ENCODE measurements at regions not wholly inside any gene's neighbourhood (a gene's known extent, or its start where the extent isn't known, plus 50 kb on each side); places are given as distances from the start of the nearest gene placed in this dataset.
"Not testable (repeated sequence)": the region's sequence is repeated elsewhere in the genome, so short reads cannot be mapped to it uniquely, and the experiment has no call there.

DNA sequence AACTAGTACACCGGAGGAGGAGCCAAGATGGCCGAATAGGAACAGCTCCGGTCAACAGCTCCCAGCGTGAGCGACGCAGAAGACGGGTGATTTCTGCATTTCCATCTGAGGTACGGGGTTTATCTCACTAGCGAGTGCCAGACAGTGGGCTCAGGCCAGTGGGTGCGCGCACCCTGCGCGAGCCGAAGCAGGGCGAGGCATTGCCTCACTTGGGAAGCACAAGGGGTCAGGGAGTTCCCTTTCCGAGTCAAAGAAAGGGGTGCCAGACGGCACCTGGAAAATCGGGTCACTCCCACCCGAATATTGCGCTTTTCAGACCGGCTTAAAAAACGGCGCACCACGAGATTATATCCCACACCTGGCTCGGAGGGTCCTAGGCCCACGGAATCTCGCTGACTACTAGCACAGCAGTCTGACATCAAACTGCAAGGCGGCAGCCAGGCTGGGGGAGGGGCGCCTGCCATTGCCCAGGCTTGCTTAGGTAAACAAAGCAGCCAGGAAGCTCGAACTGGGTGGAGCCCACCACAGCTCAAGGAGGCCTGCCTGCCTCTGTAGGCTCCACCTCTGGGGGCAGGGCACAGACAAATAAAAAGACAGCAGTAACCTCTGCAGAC lies 426.7 kb upstream of the DEPDC1 start:
- TF ChIP-seq POLR2AphosphoS5, CTCF (IDR thresholded peaks at IDR 0.05): not testable (repeated sequence)

All from sigmoid colon (tissue), 4 donors.